A549 (cell line): ENCODE measurements at regions not wholly inside any gene's neighbourhood (a gene's known extent, or its start where the extent isn't known, plus 50 kb on each side); places are given as distances from the start of the nearest gene placed in this dataset.

ENCODE experiments used
- ATAC-seq, 2 experiments: fragments of 200-7000 bp in 1 of 2; fragments of >200 bp in 1 of 2; cut with Nextera tagmentation in 1 of 2; cut with Tn5 transposase in 1 of 2; 3 replicates each; pipeline versions ENCODE4 v1.8.0 to v1.9.1; 2018 to 2020; ENCODE audit warnings: mild to moderate bottlenecking in 1 of 2, moderate library complexity in 1 of 2
- CTCF ChIA-PET: fragments of 300-600 bp; sonication (Branson Sonifier 250); formaldehyde crosslinking; extraction: SDS; loops from one replicate; lab custom pipeline; 2021; ENCODE audit warnings: antibody characterized with exemption, inconsistent platforms; lab: Yijun Ruan, JAX
- POLR2A ChIA-PET: fragments of 350-600 bp; formaldehyde crosslinking; extraction: SDS; loops from one replicate; lab custom pipeline; 2021; ENCODE audit warnings: antibody characterized with exemption, inconsistent platforms; lab: Yijun Ruan, JAX
- DNase-seq, 2 experiments: peaks; one replicate each; pipeline versions ENCODE4 v3.0.0 to v3.0.0-alpha.2; 2011 to 2016; ENCODE audit warnings: low read depth in 1 of 2, low spot score in 1 of 2
- FAIRE-seq: peaks from 2 replicates; lab custom pipeline; 2011; peaks lifted over from hg19 to GRCh38; lab: Jason Lieb, UNC
- H3K27ac ChIP-seq, 2 experiments: fragments of >200 bp; sonication (Bioruptor Twin); formaldehyde crosslinking; 3 replicates each; pipeline ENCODE4 v1.5.1; 2016 to 2017
- H3K4me1 ChIP-seq: fragments of >200 bp; sonication (Bioruptor Twin); formaldehyde crosslinking; 3 replicates; pipeline ENCODE4 v1.6.1; 2016
- H3K4me2 ChIP-seq: fragments of >200 bp; sonication (Bioruptor Twin); formaldehyde crosslinking; 3 replicates; pipeline ENCODE4 v1.6.1; 2016
- H3K4me3 ChIP-seq: fragments of >200 bp; sonication (Bioruptor Twin); formaldehyde crosslinking; 3 replicates; pipeline ENCODE4 v1.5.1; 2016
- H3K9me3 ChIP-seq: fragments of >200 bp; sonication (Bioruptor Twin); formaldehyde crosslinking; 3 replicates; pipeline ENCODE4 v1.6.1; 2016
- CBX8 ChIP-seq: fragments of 200-600 bp; sonication (generic); IDR thresholded peaks from 2 replicates; pipeline ENCODE4 v1.6.1; 2016
- CEBPB ChIP-seq, 2 experiments: fragments of >200 bp in 1 of 2; sonication (Bioruptor Twin) in 1 of 2; formaldehyde crosslinking in 1 of 2; IDR thresholded peaks; 2 replicates each; pipeline ENCODE4 v1.6.1; 2012 to 2016
- EHMT2 ChIP-seq: fragments of 200-600 bp; sonication (generic); IDR thresholded peaks from 2 replicates; pipeline ENCODE4 v1.6.1; 2016; ENCODE audit warnings: antibody characterized with exemption, low read depth, mild to moderate bottlenecking, moderate library complexity
- FOSL2 ChIP-seq, 2 experiments: fragments of 450-650 bp in 1 of 2; fragments of >200 bp in 1 of 2; sonication (Bioruptor Twin) in 1 of 2; formaldehyde crosslinking; IDR thresholded peaks; 2 replicates each; pipeline versions ENCODE4 v1.5.0 to v1.6.1; 2016 to 2020; ENCODE audit warnings: mild to moderate bottlenecking in 1 of 2, moderate library complexity in 1 of 2
- FOXS1 ChIP-seq: fragments of 250-450 bp; sonication (Bioruptor Pico); IDR thresholded peaks from 2 replicates; pipeline ENCODE4 v1.5.0; 2020; ENCODE audit warnings: mild to moderate bottlenecking, moderate library complexity
- HDAC2 ChIP-seq: fragments of 200-600 bp; sonication (generic); IDR thresholded peaks from 2 replicates; pipeline ENCODE4 v1.6.1; 2016
- HOXB13 ChIP-seq: fragments of 250-450 bp; sonication (Bioruptor Pico); IDR thresholded peaks from 2 replicates; pipeline ENCODE4 v1.5.0; 2020; ENCODE audit warnings: low read depth, mild to moderate bottlenecking, moderate library complexity
- MAZ ChIP-seq: fragments of 150-350 bp; IDR thresholded peaks from 2 replicates; pipeline ENCODE4 v1.6.1; 2014; ENCODE audit warnings: antibody characterized with exemption, low read depth, low read length, borderline replicate concordance
- NFE2L2 ChIP-seq: fragments of 150-350 bp; conservative IDR thresholded peaks from 2 replicates; pipeline ENCODE4 v1.6.1; 2014; ENCODE audit warnings: low read length
- PHF8 ChIP-seq: fragments of 200-600 bp; sonication (generic); IDR thresholded peaks from 2 replicates; pipeline ENCODE4 v1.6.1; 2016; ENCODE audit warnings: low read depth, mild to moderate bottlenecking, antibody characterized with exemption, moderate library complexity, borderline replicate concordance
- POLR2A ChIP-seq: IDR thresholded peaks from 2 replicates; pipeline ENCODE4 v1.6.1; 2012; ENCODE audit warnings: mild to moderate bottlenecking, low read length
- RAD21 ChIP-seq, 2 experiments: fragments of >200 bp in 1 of 2; sonication (Bioruptor Twin) in 1 of 2; formaldehyde crosslinking in 1 of 2; IDR thresholded peaks in 1 of 2; conservative IDR thresholded peaks in 1 of 2; 2 replicates in 1 of 2; 3 replicates in 1 of 2; pipeline ENCODE4 v1.6.1; 2012 to 2018; ENCODE audit warnings: inconsistent platforms in 1 of 2
- RARB ChIP-seq: fragments of 250-450 bp; sonication (Bioruptor Pico); IDR thresholded peaks from 2 replicates; pipeline ENCODE4 v1.8.0; 2021; ENCODE audit warnings: mild to moderate bottlenecking, moderate library complexity
- RCOR1 ChIP-seq: fragments of 150-350 bp; IDR thresholded peaks from 2 replicates; pipeline ENCODE4 v1.6.1; 2014; ENCODE audit warnings: antibody characterized with exemption, low read length, low read depth
- SREBF2 ChIP-seq: fragments of 450-650 bp; IDR thresholded peaks from 2 replicates; pipeline ENCODE4 v1.6.1; 2014; ENCODE audit warnings: mild to moderate bottlenecking, moderate library complexity
- TP53 ChIP-seq: fragments of 250-450 bp; sonication (Bioruptor Pico); IDR thresholded peaks from 2 replicates; pipeline ENCODE4 v1.5.0; 2021; ENCODE audit warnings: mild to moderate bottlenecking, moderate library complexity
- ZFP36 ChIP-seq: fragments of 450-650 bp; IDR thresholded peaks from 2 replicates; pipeline ENCODE4 v1.6.1; 2014; ENCODE audit warnings: borderline replicate concordance; ENCODE audit not compliant: partially characterized antibody
- WGBS: methylation state at CpG from one replicate; pipeline ENCODE4 v1.1.6; 2017; ENCODE audit errors: missing lambda C conversion rate; 5-methylcytosine and 5-hydroxymethylcytosine counted together
- TF ChIP-seq, protein P1 (sequence below): fragments of 150-350 bp; IDR thresholded peaks from 2 replicates; pipeline ENCODE4 v1.6.1; 2014; ENCODE audit warnings: low read depth, mild to moderate bottlenecking, low read length
- TF ChIP-seq, protein P2 (sequence below): fragments of >200 bp; sonication (Bioruptor Twin); formaldehyde crosslinking; IDR thresholded peaks from 3 replicates; pipeline ENCODE4 v1.6.1; 2016
- TF ChIP-seq, protein P3 (sequence below): fragments of 250-450 bp; sonication (Bioruptor Pico); IDR thresholded peaks from 2 replicates; pipeline ENCODE4 v1.5.0; 2021; ENCODE audit warnings: mild to moderate bottlenecking, moderate library complexity, borderline replicate concordance
- TF ChIP-seq, protein P4 (sequence below): IDR thresholded peaks from 2 replicates; pipeline ENCODE4 v1.6.1; 2012
- TF ChIP-seq, protein P5 (sequence below): fragments of 450-650 bp; IDR thresholded peaks from 2 replicates; pipeline ENCODE4 v1.6.1; 2014; ENCODE audit warnings: antibody characterized with exemption
- TF ChIP-seq, protein P6 (sequence below): fragments of >200 bp; sonication (Bioruptor Twin); formaldehyde crosslinking; IDR thresholded peaks from 2 replicates; pipeline ENCODE4 v1.6.1; 2016

DNA sequence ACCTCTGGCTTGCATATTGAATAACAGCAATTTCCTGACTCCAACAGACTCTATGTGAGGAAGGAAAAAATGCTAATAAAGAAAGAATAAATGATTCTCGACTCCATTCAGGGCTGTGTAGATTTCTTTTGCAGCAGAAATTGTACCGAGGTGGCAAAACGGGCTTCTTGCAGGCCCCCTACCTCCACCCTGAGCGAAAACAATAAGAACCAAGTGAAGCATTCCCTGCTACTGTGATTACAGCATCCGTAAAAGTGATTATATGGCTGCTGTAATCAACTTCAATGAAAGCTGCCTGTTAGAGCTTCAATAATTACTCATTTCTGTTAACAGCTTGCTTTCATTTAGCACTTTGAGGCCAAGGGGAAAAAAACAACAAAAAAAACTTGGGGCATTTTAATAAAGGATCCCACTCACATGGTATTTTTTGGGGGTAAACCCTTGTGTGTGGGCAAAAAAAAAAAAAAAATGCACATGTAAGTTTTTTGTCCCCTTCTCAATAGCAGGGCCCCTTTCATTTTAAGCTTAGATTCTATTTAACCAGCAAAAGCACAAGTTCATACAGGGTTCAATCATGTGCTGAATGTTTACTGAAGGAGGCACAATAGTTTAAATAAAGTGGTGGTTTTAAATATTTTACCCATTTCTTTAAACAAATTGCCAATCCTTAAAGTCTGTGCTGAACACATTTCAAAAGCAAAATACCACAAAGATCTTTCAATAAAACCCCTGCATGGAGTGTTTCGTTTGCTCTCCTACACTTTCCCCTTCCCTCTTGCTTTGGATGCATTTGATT, 271.6 kb downstream of the LMO4 start:
- ChIA-PET POLR2A (no interaction called here), CTCF (no interaction called here)
- FAIRE-seq (no peak), DNase-seq (no peak), ATAC-seq (no peak)
- TF ChIP-seq, protein P1, sequence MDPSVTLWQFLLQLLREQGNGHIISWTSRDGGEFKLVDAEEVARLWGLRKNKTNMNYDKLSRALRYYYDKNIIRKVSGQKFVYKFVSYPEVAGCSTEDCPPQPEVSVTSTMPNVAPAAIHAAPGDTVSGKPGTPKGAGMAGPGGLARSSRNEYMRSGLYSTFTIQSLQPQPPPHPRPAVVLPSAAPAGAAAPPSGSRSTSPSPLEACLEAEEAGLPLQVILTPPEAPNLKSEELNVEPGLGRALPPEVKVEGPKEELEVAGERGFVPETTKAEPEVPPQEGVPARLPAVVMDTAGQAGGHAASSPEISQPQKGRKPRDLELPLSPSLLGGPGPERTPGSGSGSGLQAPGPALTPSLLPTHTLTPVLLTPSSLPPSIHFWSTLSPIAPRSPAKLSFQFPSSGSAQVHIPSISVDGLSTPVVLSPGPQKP, result no peak
- TF ChIP-seq NFE2L2 (no peak), FOXS1 (CRISPR knock-in tag) (no peak), EHMT2 (no peak), TP53 (no peak), PHF8 (no peak), HOXB13 (CRISPR knock-in tag) (no peak), CEBPB (IDR thresholded peaks at IDR 0.05) (no peak), SREBF2 (no peak), POLR2A (no peak), RAD21 (conservative IDR thresholded peaks at IDR 0.05 in 1 of 2, IDR thresholded peaks at IDR 0.05 in 1 of 2) (no peak), HDAC2 (no peak)
- TF ChIP-seq, protein P2, sequence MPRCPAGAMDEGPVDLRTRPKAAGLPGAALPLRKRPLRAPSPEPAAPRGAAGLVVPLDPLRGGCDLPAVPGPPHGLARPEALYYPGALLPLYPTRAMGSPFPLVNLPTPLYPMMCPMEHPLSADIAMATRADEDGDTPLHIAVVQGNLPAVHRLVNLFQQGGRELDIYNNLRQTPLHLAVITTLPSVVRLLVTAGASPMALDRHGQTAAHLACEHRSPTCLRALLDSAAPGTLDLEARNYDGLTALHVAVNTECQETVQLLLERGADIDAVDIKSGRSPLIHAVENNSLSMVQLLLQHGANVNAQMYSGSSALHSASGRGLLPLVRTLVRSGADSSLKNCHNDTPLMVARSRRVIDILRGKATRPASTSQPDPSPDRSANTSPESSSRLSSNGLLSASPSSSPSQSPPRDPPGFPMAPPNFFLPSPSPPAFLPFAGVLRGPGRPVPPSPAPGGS, result no peak
- TF ChIP-seq, protein P3, sequence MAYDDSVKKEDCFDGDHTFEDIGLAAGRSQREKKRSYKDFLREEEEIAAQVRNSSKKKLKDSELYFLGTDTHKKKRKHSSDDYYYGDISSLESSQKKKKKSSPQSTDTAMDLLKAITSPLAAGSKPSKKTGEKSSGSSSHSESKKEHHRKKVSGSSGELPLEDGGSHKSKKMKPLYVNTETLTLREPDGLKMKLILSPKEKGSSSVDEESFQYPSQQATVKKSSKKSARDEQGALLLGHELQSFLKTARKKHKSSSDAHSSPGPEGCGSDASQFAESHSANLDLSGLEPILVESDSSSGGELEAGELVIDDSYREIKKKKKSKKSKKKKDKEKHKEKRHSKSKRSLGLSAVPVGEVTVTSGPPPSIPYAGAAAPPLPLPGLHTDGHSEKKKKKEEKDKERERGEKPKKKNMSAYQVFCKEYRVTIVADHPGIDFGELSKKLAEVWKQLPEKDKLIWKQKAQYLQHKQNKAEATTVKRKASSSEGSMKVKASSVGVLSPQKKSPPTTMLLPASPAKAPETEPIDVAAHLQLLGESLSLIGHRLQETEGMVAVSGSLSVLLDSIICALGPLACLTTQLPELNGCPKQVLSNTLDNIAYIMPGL (CRISPR knock-in tag), result no peak
- TF ChIP-seq, protein P4, sequence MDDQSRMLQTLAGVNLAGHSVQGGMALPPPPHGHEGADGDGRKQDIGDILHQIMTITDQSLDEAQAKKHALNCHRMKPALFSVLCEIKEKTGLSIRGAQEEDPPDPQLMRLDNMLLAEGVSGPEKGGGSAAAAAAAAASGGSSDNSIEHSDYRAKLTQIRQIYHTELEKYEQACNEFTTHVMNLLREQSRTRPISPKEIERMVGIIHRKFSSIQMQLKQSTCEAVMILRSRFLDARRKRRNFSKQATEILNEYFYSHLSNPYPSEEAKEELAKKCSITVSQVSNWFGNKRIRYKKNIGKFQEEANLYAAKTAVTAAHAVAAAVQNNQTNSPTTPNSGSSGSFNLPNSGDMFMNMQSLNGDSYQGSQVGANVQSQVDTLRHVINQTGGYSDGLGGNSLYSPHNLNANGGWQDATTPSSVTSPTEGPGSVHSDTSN, result no peak
- TF ChIP-seq, protein P5, sequence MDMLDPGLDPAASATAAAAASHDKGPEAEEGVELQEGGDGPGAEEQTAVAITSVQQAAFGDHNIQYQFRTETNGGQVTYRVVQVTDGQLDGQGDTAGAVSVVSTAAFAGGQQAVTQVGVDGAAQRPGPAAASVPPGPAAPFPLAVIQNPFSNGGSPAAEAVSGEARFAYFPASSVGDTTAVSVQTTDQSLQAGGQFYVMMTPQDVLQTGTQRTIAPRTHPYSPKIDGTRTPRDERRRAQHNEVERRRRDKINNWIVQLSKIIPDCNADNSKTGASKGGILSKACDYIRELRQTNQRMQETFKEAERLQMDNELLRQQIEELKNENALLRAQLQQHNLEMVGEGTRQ, result no peak
- TF ChIP-seq, protein P6, sequence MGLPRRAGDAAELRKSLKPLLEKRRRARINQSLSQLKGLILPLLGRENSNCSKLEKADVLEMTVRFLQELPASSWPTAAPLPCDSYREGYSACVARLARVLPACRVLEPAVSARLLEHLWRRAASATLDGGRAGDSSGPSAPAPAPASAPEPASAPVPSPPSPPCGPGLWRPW, result no peak
- Histone ChIP-seq H3K9me3 (no peaks in the 10 kb centered on the region; the same call in 2 of the 3 replicates), H3K4me3 (no peak overlapping the region), H3K4me2 (peak overlapping the region; percentile 36), H3K4me1 (peaks cover 9% of the 10 kb centered on the region; the same call in 2 of the 3 replicates), H3K27ac (no peak overlapping the region)
- WGBS, result 69% methylated on average over 6 of the region's 6 CpGs

DNA sequence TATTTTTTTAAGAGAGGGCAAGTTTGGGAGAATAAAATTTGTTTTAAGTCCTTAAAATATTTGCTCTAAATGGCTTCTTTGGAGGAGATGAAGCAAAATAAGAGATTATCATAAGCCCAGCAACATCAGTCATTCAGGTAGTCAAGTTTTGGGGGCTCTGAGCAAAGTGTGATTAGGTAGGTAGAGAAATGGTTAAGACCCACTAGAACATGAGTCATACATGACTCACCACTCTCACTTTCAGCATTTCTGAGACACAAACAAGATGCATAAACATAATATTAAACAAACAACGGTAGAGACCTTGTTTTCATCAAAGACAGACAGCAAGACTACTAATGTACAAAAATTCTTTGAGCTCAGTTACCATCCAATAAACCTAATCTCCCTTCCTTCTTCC, 272.2 kb downstream of the LMO4 start:
- TF ChIP-seq ZFP36 (no peak), RCOR1 (no peak), RAD21 (conservative IDR thresholded peaks at IDR 0.05 in 1 of 2, IDR thresholded peaks at IDR 0.05 in 1 of 2) (no peak), CBX8 (no peak), RARB (CRISPR knock-in tag) (no peak), MAZ (no peak), FOSL2 (IDR thresholded peaks at IDR 0.05) (no peak), FOSL2 (CRISPR knock-in tag; IDR thresholded peaks at IDR 0.05) (peak; percentile 90)
- TF ChIP-seq, protein P6, result no peak
- TF ChIP-seq, protein P3 (CRISPR knock-in tag), result no peak
- TF ChIP-seq, all 56 proteins: peak for 1
- ChIA-PET POLR2A (no interaction called here), CTCF (no interaction called here)
- ATAC-seq (no peak), DNase-seq (peak in 1 of 2 experiments; percentile 35), FAIRE-seq (no peak)
- Histone ChIP-seq H3K9me3 (no peaks in the 10 kb centered on the region; the same call in 2 of the 3 replicates), H3K27ac (no peak overlapping the region), H3K4me3 (no peak overlapping the region), H3K4me1 (peaks cover 9% of the 10 kb centered on the region; the same call in 2 of the 3 replicates), H3K4me2 (peak overlapping the region; percentile 36; the same call in 2 of the 3 replicates)
- 0% methylated on average over 1 of the region's 1 CpG for WGBS
